Left colon (tissue), 2 donors: ENCODE measurements at regions not wholly inside any gene's neighbourhood (a gene's known extent, or its start where the extent isn't known, plus 50 kb on each side); places are given as distances from the start of the nearest gene placed in this dataset.
"Not testable (repeated sequence)": the region's sequence is repeated elsewhere in the genome, so short reads cannot be mapped to it uniquely, and the experiment has no call there.

ENCODE experiments used
- ATAC-seq: fragments of 200-7000 bp; cut with Tn5 transposase; one replicate; pipeline ENCODE4 v1.9.1; 2020; ENCODE audit warnings: mild to moderate bottlenecking, moderate library complexity
- DNase-seq, 2 donors: peaks; one replicate each; pipeline ENCODE4 v3.0.0-alpha.2; 2020
- intact Hi-C, 2 donors: fragments of 100-400 bp; cut with DNase I in 1 of 2; cut with micrococcal nuclease in 1 of 2; formaldehyde crosslinking; loops; one replicate each; pipeline versions ENCODE4 v1.11.2 to v1.14.0; 2022; cut with DNase I, micrococcal nuclease
- donor health status: DM: no; HTN: no; CAD: no.
- donor health status: DM: yes; HTN: yes; CAD: no.

DNA sequence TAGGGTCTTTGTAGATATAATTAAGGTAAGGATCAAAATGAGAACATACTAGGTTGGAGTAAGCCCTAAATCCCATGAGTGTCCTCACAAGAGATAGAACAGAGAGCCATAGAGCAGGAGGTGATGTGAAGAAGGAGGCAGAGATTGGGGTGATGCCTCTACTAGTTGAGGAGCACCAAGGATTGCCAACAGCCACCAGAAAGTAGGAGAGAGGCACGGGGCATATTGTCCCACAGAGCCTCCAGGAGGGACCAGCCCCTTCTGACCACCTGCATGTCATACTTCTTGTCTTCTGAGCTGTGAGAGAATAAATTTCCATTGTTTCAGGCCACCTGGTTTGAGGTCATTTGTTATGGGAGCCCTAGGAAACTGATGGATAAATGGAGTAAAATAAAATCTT, 363.3 kb downstream of the RPS6KC1 start:
- ATAC-seq, result no peak
- no peak for DNase-seq
- intact Hi-C loops, result no loop called here

DNA sequence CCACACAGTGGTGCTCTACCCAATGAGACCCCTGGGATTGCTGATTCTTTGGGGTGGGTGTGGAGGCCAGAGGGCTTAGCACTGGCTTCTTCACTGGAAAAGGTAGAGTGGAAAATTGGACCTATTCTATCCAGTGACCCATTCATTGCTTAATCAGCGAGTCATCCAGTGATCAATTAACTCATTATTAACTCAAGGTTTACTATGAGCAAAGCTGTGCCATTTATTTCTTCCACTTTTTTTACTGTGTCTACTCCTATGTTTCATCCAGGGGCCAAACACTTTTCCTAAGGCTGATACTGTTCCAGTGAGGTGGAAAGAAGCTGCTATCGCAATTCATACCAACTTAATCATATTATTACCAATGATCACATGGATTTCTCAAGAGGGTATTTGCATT, 363.9 kb downstream of the RPS6KC1 start:
- no peak for DNase-seq
- no peak for ATAC-seq
- intact Hi-C loops, result no loop called here

DNA sequence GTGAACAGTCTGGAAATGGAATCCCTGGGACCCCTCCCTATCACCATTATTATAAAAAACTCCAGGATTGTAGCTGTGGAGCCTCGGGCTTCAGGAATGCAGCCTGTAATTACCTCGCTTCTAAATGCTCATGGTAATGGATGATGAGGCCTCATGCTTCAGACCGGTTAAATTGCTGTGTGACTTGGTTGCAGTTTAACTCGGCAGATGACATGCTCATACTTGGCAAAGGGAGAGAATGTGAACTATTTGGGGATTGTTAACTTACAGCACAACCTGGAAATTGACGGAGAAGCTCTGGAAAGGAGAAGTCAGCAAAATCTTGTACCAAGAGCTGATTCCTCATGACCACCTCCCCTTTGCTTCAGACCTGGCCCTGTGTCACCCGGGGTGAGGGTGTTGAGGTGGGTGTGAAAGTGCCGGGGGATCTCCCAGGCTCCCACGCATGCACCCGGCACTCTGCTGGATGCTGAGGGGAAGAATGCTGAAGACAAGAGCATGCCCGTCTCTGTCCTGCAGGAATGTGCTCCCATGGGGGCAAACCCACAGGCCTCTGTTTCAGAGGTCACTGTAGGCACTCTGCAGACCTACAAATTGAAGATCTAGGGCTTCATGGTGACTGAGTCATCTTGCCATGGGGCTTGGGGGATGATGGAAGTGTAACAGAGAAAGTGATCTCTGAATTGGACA, 364.8 kb downstream of the RPS6KC1 start:
- no peak for DNase-seq
- ATAC-seq, result no peak
- intact Hi-C loops, result no loop called here

DNA sequence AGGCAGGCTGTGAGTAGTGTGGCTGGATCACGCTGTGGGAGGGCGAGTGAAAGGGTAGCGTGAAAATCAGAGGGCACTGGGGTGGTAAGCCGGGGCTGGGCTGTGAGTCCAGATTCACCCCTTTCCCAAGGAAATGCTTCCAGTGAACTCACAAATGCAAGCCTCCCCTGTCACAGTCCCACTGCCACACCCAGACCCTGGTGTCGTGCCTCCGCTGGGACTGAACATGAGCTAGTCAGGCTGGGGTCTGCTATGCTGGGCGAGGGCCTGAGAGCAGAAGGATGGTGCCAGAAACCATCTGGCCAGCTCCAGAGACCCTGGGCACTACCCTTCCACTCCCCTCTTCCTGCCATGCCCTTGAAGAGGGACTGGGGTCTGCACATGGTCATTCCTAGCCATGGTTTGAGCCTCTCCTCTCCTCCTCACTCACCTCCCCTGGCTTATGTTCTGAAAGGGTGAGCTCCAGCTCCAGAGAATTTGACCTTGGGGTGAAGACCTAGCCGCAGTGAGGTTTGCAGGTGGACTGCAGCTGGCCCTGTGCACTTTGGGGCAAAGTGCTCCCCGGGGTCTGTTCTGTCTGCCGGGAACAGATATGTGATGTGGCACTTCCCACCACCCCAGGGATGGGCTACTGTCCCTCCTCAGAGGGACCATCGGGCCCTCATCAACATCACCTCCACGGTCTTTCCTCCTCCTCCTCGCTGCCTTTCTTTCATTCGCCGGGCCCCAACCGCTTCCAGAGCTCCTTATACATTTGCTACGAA, 365.6 kb downstream of the RPS6KC1 start:
- ATAC-seq (no peak), DNase-seq (no peak)
- intact Hi-C loops, result no loop called here

DNA sequence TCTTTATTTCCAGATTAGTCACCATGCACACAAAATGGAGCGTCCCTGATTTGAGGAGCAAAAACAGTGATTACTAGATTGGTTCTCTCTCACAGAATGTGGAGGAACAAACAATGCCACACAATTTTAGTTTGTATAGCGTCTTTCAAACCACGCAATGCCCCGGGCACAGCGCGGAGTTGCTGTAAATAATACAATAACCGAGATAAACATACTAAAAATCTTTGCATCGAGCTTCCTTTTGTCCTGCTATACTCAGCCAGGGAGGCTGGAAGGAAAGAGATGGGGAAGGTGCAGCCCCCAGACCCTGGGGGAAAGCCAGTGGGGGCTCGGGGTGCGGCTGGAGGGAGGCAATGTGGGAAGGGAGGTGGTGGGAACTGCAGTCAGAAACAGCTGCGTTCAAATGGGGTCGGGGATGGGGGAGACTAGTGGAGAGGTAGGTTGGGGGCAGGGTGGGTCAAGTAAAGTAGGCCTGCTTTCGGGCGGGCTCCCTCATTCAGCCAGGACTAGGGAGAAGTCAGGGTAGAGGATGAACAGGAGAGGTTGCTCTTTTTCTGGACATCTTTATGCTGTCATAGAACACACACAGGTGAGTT, 366.3 kb downstream of the RPS6KC1 start:
- ATAC-seq, result no peak

DNA sequence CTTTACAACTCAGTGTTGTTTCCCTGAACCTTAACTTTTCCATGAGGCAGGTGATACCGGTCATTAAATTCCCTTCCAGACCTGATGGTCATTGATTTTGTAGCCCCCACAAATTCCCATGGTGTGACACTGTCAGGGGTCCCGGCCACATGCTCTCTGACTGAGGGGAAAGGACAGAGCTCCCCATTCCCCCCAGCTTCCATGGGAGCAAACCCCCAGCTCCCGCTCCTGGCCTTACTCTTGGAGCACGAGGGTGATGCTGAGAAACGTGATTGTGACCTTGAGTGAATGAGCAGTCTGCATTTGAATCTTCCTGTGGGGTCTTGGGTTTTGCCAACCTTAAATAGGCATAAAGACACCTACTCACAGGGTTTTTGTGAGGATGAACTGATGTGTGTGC, 366.8 kb downstream of the RPS6KC1 start:
- ATAC-seq (no peak), DNase-seq (no peak)
- intact Hi-C loops, result no loop called here

More for the DNA sequence above, 366.3 kb downstream of the RPS6KC1 start:
- DNase-seq, result no peak
- intact Hi-C loops, result no loop called here

DNA sequence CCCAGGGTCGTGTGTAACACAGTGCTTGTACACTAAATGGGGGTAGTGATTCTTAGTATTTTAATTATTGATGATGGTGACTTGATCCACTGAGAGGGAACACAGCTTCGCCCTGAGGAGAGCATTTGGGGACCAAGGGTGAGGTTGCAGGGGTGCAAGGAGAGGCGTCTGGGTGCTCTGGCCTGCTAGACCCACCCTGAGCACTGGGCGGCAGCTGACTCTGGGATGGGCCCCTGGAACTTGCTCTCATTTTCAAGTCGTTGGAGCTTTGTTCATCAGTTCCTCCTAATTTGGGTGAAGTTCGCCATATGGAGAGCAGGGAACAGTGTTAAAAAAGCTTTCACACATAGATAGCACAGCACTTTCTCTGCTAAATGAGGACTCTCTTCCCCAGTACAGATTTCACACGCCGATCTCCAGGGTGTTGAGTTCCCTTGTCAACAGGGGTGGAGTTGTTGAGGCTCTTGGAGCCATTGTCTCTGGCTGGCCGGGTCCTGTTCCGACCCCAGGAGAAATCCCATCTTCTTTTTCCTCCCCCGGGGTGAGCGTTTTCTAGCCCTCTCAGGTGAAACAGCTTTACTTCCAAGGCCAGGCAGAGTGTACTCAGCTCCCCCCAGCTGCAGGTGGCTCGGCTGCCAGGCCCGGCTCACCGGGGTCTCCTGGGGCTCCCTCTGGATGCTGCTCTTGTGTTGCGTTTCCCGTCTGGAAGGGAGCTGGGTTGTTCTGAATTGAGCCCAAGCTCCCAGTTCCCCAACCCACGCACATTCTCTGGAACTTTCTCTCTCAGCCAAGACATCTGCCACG, 367.4 kb downstream of the RPS6KC1 start:
- ATAC-seq (no peak), DNase-seq (no peak)
- intact Hi-C loops, result no loop called here

DNA sequence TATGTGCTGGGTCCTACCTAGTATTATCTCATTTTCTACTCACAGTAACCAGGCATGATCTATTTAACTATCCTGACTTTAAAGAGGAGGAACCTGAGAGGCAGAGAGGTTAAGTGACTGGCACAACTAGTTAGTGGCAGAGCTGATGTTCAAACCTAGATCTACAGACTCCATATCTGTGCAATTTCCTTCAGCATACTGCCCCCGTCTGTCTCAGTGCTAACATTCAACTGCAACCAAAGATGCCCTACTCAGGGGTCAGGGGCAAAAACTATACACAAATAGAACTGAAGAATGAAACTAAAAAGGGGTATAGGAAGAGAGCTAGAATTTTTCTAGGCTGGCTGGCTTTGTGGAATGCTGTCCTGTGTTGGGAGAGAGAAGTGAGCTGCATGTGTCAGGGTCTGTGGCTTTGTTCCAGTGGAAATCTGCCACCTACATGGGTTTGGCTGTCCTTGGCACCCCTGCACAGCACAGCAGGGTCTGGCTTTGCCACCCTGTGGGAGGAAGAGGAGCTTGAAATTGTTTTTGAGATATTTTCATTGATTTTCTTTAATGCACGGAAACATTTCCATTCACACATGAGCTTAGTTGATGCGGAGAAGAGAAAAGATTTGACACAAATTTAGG, 368.5 kb downstream of the RPS6KC1 start:
- no peak for ATAC-seq
- intact Hi-C loops, result no loop called here

DNA sequence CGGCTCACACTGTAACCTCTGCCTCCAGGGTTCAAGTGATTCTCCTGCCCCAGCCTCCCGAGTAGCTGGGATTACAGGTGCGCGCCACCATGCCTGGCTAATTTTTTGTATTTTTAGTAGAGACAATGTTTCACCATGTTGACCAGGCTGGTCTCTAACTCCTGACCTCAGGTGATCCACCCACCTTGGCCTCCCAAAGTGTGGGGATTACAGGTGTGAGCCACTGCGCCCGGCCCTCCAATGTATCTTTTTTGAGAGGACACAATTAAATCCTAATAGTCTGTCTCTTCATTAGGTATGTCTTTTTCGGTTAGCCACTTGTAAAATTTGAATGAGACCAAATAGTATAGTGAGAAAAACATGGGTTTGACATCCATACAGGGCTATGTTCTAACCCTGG, 370.1 kb downstream of the RPS6KC1 start:
- intact Hi-C loops, ATAC-seq, DNase-seq: not testable (repeated sequence)

More for the DNA sequence above, 368.5 kb downstream of the RPS6KC1 start:
- DNase-seq, result no peak

DNA sequence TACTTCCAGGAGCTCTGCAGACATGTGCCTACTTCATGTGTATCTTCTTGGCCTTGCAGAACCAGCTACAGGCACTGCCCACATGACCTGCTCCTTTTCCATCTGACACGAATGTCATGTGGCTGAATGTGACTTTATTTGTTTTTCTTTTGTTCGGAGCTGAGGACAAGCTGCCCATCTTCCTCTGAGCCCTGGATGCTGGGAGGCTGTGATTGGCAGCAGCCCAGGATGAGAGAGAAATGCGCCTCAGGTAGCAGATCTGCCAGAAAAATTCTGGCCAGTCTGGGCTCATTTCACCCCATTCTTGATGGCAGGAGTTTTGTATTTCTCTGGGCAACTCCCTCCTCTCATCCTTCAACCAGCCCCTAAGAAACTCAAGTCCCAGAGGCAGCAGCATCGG, 372.0 kb downstream of the RPS6KC1 start:
- DNase-seq, result no peak
- intact Hi-C loops, result no loop called here
- no peak for ATAC-seq

DNA sequence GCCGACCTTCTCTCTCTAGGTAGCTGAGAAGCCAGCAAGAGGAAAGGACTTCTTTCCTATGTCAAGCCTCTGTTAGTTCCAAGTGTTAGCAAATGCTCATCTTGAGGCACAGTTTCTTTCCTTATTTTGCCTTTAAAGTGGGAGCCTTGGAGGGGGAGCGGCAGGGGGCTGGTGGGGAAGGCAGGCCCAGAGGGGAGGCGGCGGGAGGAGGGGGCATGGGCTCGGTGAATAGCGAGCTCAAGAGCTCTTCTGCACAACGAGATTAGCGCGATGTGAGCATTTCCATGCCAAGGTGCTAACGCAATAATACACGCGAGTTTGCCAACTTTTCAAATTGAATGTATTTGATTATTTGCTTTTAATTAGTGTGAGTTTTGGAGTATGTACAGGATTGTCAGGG, 372.6 kb downstream of the RPS6KC1 start:
- ATAC-seq (no peak), DNase-seq (no peak)
- intact Hi-C loops, result no loop called here

DNA sequence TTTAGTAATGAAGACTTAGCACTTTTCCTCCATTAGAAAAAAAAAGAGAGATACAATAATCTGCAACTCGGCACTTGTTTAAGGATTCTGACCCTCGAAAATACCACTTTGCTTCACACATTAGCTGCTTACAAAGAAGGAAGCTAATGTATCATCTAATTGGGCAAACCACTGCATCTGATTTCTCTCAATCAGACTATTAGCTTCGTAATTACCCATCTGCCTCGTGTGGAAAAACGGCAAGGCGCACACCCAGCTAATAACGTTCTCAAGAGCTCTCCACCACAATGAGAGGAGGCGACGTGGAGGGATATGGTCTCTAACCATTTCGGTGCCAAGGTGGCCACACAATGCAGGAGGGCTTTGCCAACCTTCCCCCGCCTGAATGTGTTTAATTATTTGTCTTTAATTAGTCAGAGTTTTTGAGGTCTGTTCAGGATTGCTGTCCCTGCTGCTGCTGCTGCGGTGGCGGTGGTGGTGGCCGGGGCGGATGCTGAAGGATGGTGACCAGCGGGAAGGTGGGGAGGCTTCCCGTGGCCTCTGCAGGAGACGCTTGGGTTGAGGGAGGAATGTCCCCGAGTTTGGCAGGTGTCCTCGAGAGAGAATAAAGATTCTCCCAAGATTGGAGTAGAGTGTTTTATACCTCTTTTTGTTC, 374.5 kb downstream of the RPS6KC1 start:
- intact Hi-C loops, result no loop called here
- no peak for DNase-seq
- no peak for ATAC-seq

DNA sequence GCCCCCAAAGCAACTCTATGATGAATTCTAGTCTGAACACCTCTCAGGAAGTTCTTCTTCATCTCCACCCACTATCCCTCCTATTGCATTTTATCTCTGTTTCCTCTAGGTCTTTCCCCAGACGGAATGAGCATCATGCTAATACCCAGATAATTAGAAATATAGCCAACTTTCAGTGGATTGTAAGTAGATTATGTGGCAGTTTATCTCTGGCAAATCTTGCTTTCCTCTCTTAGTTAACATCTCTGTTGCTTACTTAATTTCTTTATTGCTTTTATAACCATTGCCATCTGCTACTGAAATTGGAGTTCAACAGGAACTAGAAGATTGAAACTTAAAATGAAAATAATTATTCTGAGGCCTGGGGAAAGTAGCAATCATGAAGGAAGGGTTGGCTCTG, 378.6 kb downstream of the RPS6KC1 start:
- ATAC-seq (no peak), DNase-seq (no peak)
- intact Hi-C loops, result no loop called here

DNA sequence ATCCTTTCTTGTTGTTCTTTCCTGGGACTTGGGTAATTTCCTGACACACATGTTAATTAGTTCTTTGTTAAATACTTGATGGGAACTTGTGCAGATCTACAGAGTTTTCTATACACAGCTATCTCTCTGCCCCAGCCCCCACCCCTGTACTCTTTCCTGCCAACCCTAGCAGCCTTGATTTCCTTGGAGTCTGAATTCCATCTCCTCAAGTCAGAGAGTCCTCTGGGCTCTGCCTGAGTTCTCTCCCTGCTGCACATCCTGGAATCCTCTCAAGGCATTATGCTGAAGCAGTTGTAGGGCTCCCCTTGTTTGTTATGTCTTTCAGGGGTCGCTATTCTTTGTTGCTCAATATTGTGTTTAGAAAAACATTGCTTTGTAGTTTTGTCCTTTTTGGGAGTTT, 384.7 kb downstream of the RPS6KC1 start:
- ATAC-seq, result no peak
- intact Hi-C loops, result no loop called here

DNA sequence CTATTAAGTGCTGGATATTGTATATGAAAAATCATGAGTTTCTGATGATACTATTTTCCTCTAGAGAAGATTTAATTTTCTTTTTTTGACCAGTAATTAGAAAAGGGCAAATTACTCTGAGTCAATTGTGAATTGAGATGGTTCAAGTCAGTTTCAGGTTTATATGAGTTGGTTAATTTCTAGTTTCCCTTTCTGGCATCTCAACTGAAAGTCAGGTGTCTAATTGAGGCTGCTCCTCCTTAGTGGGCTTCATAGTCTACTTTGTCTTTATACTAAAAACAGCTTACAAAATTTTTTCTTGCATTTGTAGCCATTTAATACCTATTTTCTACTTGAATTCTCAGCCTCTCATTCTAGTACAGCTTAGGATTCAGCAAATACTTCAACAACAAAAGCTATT, 387.3 kb downstream of the RPS6KC1 start:
- intact Hi-C loops, result no loop called here
- DNase-seq, result no peak
- ATAC-seq, result no peak

More for the DNA sequence above, 384.7 kb downstream of the RPS6KC1 start:
- no peak for DNase-seq

DNA sequence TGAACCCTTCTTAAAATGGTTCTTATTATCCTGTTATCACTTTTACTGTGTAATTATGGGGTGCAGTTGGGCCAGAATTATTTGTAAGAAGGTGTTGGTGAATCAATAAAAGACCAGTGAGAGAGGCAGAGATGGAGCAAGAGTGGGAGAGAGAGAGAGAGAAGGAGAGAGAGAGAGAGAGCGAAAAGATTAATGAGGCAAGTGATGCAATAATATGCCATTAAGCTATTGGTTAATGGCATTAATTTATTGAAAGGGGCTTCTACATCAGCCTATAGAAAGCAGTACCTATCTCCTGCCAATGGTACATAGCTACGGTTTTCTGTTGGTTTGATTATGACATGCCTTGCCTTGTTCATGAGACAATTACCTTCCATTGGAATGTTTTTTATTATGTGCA, 388.7 kb downstream of the RPS6KC1 start:
- intact Hi-C loops, result no loop called here
- ATAC-seq (no peak), DNase-seq (no peak)

DNA sequence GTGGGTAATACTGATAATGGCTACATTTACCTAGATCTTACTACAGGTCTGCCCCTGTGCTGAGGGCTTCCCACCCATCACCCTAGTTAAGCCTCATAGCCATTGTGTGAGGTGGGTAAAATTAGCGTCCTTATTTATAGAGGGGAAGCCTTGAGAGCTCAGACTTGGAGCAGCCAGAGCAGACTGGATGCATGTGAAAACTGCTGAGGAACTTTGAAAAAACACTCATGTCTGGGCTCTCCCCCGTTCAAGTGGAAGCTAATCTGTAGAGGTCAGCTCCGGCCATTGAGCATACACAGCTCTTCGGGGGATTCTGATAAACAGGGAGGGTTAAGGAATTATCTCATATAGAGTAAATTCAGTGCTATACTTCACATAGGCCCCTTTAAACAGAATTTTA, 389.7 kb downstream of the RPS6KC1 start:
- intact Hi-C loops, result no loop called here

DNA sequence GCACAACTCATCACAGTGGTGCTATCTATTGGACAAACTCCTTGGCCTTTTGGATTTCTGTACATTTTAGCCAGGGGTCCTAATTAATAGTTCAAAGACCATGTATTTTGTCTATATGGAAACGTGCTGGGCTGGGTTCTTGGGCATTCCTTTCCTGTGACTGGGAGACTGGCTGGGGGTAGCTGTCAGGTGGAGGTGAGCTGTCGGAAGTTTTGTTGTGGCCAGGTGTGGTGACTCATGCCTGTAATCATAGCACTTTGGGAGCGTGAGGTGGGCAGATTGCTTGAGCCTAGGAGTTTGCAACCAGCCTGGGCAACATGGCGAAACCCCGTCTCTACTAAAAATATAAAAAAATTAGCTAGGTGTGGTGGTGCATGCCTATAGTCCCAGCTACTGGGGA, 392.4 kb downstream of the RPS6KC1 start:
- intact Hi-C loops, result no loop called here
- DNase-seq, result no peak
- ATAC-seq, result no peak

More for the DNA sequence above, 389.7 kb downstream of the RPS6KC1 start:
- DNase-seq (no peak), ATAC-seq (no peak)

DNA sequence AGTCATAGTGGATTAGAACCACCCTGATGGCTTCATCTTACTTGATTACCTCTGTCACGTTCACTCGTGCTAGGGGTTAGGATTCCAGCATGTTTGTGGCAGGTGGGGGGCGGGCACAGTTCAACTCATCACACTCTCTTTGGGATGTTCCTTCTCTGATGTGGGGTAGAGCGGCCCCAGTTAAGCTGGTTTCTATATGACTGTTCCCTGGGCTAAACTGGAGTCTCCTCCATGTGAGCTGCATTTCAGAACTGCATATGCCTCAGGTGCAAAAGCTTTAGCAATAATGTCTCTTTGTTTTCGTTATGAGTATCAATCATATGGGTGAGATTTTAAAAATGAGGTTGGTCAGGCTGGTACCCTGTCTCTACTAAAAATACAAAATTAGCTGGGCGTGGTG, 393.2 kb downstream of the RPS6KC1 start:
- no peak for ATAC-seq
- intact Hi-C loops, result no loop called here
- DNase-seq, result no peak
